ENCODE measurements at regions not wholly inside any gene's neighbourhood (a gene's known extent, or its start where the extent isn't known, plus 50 kb on each side); places are given as distances from the start of the nearest gene placed in this dataset.

DNA sequence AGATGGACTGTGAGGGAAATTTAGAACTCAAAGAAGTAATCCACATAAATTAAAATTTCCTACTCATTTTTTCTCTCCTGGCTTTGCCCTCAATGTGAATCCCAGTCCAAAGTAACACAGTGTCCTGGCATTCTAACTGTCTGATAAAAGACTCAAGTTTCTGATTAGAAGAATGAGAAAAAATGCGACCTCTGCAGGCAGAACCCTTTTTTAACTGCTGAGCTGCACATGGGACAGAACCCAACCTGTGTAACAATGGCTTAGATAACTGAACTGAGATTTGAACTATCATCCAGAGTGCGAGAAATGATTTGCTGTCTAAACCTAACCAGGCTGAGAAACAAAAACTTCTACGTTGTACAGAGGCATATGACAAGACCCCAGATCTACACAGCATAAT lies 385.6 kb upstream of the LRRC4C start:
- Histone ChIP-seq H3K9me2 (ENCODE audit: insufficient read depth, low read length) (no peaks in the 10 kb centered on the region), H3K36me3 (ENCODE audit: insufficient read depth, low read length) (no peaks in the 10 kb centered on the region), H3F3A (ENCODE audit: insufficient read depth, low read length, poor library complexity, severe bottlenecking) (no peaks in the 10 kb centered on the region), H3K9ac (ENCODE audit: low read length) (no peak overlapping the region), H3K4me2 (ENCODE audit: low read length) (no peak overlapping the region), H3K79me2 (replicated peaks; ENCODE audit: insufficient read depth, low read length) (no peaks in the 10 kb centered on the region), H2AFZ (ENCODE audit: low read depth, low read length) (no peak overlapping the region), H3K4me3 (ENCODE audit: low read length) (no peak overlapping the region), H4K20me1 (ENCODE audit: insufficient read depth) (no peaks in the 10 kb centered on the region), H3K9me3 (ENCODE audit: low read length) (peaks cover 10% of the 10 kb centered on the region), H3K27ac (ENCODE audit: low read length) (no peak overlapping the region), H3K27me3 (ENCODE audit: insufficient read depth, low read depth, low read length) (no peaks in the 10 kb centered on the region)
- TF ChIP-seq SMC3 (conservative IDR thresholded peaks at IDR 0.05; ENCODE audit: poor library complexity) (no peak), EZH2 (IDR thresholded peaks at IDR 0.05; ENCODE audit: borderline replicate concordance, insufficient read depth, low read length, poor library complexity, severe bottlenecking) (no peak), EP300 (conservative IDR thresholded peaks at IDR 0.05; ENCODE audit: poor library complexity, severe bottlenecking) (no peak), RAD21 (conservative IDR thresholded peaks at IDR 0.05) (no peak), TAF1 (IDR thresholded peaks at IDR 0.05; ENCODE audit: low read depth) (no peak), MXI1 (conservative IDR thresholded peaks at IDR 0.05; ENCODE audit: poor library complexity, severe bottlenecking) (no peak), POLR2AphosphoS5 (IDR thresholded peaks at IDR 0.05) (no peak)
- TF ChIP-seq, protein P1, sequence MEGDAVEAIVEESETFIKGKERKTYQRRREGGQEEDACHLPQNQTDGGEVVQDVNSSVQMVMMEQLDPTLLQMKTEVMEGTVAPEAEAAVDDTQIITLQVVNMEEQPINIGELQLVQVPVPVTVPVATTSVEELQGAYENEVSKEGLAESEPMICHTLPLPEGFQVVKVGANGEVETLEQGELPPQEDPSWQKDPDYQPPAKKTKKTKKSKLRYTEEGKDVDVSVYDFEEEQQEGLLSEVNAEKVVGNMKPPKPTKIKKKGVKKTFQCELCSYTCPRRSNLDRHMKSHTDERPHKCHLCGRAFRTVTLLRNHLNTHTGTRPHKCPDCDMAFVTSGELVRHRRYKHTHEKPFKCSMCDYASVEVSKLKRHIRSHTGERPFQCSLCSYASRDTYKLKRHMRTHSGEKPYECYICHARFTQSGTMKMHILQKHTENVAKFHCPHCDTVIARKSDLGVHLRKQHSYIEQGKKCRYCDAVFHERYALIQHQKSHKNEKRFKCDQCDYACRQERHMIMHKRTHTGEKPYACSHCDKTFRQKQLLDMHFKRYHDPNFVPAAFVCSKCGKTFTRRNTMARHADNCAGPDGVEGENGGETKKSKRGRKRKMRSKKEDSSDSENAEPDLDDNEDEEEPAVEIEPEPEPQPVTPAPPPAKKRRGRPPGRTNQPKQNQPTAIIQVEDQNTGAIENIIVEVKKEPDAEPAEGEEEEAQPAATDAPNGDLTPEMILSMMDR (IDR thresholded peaks at IDR 0.05; ENCODE audit: poor library complexity, severe bottlenecking) = no peak
- TF ChIP-seq, protein P2, sequence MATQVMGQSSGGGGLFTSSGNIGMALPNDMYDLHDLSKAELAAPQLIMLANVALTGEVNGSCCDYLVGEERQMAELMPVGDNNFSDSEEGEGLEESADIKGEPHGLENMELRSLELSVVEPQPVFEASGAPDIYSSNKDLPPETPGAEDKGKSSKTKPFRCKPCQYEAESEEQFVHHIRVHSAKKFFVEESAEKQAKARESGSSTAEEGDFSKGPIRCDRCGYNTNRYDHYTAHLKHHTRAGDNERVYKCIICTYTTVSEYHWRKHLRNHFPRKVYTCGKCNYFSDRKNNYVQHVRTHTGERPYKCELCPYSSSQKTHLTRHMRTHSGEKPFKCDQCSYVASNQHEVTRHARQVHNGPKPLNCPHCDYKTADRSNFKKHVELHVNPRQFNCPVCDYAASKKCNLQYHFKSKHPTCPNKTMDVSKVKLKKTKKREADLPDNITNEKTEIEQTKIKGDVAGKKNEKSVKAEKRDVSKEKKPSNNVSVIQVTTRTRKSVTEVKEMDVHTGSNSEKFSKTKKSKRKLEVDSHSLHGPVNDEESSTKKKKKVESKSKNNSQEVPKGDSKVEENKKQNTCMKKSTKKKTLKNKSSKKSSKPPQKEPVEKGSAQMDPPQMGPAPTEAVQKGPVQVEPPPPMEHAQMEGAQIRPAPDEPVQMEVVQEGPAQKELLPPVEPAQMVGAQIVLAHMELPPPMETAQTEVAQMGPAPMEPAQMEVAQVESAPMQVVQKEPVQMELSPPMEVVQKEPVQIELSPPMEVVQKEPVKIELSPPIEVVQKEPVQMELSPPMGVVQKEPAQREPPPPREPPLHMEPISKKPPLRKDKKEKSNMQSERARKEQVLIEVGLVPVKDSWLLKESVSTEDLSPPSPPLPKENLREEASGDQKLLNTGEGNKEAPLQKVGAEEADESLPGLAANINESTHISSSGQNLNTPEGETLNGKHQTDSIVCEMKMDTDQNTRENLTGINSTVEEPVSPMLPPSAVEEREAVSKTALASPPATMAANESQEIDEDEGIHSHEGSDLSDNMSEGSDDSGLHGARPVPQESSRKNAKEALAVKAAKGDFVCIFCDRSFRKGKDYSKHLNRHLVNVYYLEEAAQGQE (IDR thresholded peaks at IDR 0.05; ENCODE audit: borderline replicate concordance) = no peak

DNA sequence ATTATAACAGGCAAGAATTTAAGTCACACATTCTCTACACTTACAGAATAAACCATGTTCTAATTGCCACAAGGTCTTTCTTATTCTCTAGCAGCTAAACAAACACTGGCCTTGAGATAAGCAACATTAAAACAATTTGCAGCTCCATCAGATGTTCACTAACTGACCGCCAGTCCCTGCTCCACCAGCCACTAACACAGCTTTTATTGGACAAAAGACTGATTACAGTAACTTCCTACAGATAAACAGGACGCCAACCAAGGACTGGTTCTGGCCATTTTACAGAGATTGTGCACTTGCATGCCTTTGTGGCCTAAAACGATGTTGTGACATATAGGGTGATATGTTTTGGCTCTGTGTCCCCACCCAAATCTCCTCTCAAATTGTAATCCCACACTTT lies 388.9 kb upstream of the LRRC4C start:
- Histone ChIP-seq H4K20me1 (ENCODE audit: insufficient read depth) (no peaks in the 10 kb centered on the region), H3K9me2 (ENCODE audit: insufficient read depth, low read length) (no peaks in the 10 kb centered on the region), H3K27ac (ENCODE audit: low read length) (no peak overlapping the region), H3F3A (ENCODE audit: insufficient read depth, low read length, poor library complexity, severe bottlenecking) (no peaks in the 10 kb centered on the region), H3K9me3 (ENCODE audit: low read length) (peaks cover under 1% of the 10 kb centered on the region), H2AFZ (ENCODE audit: low read depth, low read length) (no peak overlapping the region), H3K36me3 (ENCODE audit: insufficient read depth, low read length) (no peaks in the 10 kb centered on the region), H3K4me3 (ENCODE audit: low read length) (no peak overlapping the region), H3K79me2 (replicated peaks; ENCODE audit: insufficient read depth, low read length) (no peaks in the 10 kb centered on the region), H3K9ac (ENCODE audit: low read length) (no peak overlapping the region), H3K4me2 (ENCODE audit: low read length) (no peak overlapping the region), H3K27me3 (ENCODE audit: insufficient read depth, low read depth, low read length) (no peaks in the 10 kb centered on the region)
- no peak for TF ChIP-seq EP300 (conservative IDR thresholded peaks at IDR 0.05; ENCODE audit: poor library complexity, severe bottlenecking)
- TF ChIP-seq MXI1 (conservative IDR thresholded peaks at IDR 0.05; ENCODE audit: poor library complexity, severe bottlenecking) = no peak
- no peak for TF ChIP-seq SMC3 (conservative IDR thresholded peaks at IDR 0.05; ENCODE audit: poor library complexity)
- no peak for TF ChIP-seq TAF1 (IDR thresholded peaks at IDR 0.05; ENCODE audit: low read depth)
